HS-5 (cell line): ENCODE measurements at regions not wholly inside any gene's neighbourhood (a gene's known extent, or its start where the extent isn't known, plus 50 kb on each side); places are given as distances from the start of the nearest gene placed in this dataset.

Experiments
- DNase-seq: peaks from one replicate; pipeline ENCODE4 v3.0.0-alpha.2; 2012; ENCODE audit warnings: low read depth

- no peak for DNase-seq
These were observed 210.7 kb upstream of the DMRT1 start for GRCh38 chr9:630817-631216.

DNA sequence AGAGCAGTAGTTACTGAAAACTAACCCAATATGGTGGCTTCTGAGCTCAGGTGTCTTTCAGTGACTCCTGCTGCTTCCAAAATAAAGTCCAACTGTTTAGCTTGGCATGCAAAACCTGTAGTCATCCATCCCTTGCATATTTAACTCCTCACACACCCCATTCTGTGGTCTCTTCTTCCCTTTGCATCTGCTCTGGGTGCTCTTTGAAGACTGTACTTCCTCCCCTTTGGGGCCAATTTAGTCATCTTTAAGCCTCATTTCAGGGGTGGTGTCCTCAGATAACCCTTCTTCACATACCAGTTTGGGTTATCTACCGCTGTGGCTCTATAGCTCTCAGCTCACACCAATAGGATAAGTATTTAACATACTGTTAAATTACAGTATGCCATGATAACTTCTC, 209.9 kb upstream of the DMRT1 start:
- no peak for DNase-seq

GRCh38 chr9:633461-633860, 208.0 kb upstream of the DMRT1 start:
- no peak for DNase-seq

- DNase-seq: no peak
These were observed 204.4 kb upstream of the DMRT1 start for GRCh38 chr9:636931-637591.

- no peak for DNase-seq
These were observed 203.3 kb upstream of the DMRT1 start for GRCh38 chr9:638152-638551.

DNA sequence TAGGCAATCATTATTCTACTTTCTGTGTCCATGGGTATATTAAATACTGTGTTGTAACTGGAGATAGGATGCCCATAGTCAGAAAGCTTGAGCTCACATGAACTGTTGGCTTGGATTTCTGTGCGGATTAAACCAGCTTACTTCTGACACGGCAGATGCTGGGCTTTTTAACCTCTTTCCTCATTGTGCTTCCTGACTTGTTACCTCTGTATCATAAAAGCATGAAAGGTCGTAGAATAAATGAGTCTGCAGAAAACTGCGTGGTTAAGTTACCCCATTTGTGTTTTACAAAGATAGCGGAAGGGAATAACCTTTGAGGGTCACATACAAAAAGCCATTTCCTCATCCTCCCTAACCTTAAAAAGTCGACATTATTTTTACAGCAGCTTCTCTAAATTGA, 199.5 kb upstream of the DMRT1 start:
- DNase-seq: no peak

DNA sequence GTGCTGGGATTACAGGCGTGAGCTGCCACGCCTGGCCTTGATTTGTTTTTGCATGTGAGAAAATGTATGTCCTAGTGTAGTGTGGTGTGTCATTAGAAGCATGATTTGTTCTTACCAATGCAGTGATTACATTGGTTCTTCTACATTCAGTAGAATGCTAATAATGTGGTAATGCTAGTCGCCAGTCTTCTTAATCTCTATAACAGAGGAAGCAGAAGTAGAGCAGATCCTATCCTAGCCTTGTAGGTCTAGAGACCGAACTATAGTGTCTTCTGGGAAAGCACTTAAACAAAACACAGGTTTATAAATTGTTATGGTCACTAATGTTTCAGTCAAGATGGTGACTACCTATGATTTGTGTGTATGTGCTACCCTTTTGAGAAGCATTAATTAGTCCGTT, 197.5 kb upstream of the DMRT1 start:
- no peak for DNase-seq

- DNase-seq: no peak
These were observed 194.0 kb upstream of the DMRT1 start for GRCh38 chr9:647522-647921.

DNA sequence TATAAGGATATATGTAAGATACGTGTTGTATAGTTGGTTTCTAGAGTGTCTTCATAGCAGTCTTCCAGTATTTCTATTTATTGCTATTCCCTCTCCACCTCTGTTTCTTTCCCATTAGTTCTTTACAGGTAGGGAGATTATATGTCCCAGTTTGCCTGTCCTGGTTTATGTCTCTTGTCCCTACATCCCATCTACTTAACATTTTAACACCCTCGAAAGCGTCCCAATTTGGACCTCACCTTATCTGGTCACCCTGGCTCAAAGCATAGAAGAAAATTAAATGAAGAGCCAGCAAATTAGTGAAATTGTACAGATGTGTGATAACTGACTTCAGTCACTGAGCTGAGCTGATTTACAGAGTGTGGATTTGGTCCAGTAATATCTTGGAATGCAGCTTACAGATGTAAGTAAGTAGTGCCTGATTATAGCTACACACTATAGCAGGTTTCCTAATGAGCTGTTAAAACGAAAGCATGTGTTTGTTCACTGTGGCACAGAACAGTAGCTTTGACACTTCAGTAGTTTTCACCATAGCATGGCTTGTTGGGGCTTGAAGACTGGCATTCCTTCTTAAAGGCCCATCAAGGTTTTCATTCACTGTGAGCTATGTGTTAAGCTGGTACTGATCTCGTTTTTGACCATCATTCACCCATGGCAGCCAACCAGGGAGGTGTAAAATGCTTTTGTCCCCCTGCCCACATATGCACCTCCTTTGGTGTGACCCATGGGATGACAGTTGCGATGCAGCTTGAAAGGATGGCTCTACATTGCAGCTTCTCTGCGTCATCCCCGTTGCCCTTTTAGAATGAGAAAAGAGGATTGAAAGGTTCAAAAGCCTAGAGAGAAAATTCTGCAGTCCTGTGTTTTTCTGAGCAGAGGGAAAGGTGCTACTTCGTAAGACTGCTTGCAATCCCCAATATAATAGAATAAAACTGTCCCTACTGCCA, 192.1 kb upstream of the DMRT1 start:
- no peak for DNase-seq

DNA sequence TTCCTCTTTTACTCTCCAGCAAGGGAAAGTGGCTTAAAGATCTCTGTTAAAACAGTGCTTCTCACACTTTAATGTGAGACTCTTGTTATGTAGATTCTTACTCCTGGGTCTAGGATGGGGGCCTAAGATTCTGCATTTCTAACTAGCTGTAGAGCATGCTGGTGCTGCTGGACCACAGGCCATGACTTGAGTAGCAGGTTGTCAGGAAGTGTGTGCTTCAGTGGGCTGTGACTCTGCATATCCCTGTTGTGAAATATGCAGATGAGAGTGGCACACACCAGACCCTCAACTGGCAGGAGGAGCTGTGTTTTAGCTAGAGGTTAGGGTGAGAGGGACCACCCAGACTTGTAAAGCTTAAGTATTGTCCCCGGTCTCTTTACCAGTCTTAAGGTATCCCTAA, 191.1 kb upstream of the DMRT1 start:
- DNase-seq: no peak

- DNase-seq: no peak
These were observed 190.1 kb upstream of the DMRT1 start for GRCh38 chr9:651371-651770.

DNA sequence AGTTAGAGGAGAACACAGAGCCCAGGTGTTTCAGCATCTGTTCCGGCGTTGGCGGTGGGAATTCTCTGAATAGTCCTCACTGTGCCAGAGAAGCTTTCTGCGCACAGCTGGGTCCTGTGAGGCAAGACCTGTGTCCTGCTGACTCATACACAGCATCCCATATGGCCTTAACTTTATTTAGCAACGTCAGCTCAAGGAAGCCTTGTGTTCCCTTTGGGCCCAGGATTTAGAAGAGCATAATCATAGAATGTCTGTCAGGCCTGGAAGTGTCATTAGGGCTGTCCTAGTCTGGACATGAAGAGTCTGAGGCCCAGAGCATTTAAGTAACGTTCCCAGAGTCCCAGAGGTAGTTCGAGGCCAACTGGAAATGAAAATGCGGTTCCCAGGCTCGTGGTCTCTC, 188.6 kb upstream of the DMRT1 start:
- no peak for DNase-seq

DNA sequence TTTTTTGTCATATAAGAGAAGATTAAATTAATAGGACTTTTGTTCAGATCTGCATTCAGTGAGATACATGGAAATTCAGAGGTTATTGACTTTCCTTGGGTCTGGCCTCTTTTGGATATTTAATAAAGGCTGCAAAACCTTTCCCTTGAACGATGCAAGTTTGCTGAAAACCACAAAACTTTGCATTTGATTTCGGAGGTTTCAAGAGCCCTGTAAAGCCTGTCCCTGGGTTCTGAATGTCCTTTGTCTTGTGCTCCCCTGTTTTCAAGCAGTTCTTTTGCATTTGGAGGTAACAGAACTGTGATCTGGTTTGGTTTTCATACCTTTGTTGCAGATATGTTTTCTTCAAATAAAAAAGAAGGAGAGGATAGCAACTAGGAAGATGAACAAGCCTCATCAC, 188.1 kb upstream of the DMRT1 start:
- no peak for DNase-seq

- no peak for DNase-seq
These were observed 187.6 kb upstream of the DMRT1 start for GRCh38 chr9:653856-654387.

DNA sequence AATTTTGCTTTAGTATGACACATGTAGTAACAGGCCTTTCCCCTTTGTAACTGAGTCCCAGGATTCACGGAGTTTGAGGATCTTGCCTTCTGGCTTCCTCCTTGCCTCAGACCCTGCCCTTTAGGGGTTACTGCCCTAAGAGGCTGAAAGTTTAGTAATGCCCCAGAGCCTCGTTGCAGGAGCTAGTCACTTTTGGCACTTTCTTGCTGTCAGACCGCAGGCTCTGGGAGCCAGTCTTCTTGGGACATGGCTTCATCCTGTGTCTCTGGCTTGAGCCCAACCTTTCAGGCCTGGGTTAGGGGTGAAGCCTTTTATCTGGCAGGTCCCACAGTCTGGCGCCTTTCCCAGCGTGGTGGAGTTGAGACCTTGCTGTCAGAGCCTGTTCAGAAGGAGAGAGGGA, 185.6 kb upstream of the DMRT1 start:
- no peak for DNase-seq

- no peak for DNase-seq
These were observed 184.4 kb upstream of the DMRT1 start for GRCh38 chr9:656926-657568.

DNA sequence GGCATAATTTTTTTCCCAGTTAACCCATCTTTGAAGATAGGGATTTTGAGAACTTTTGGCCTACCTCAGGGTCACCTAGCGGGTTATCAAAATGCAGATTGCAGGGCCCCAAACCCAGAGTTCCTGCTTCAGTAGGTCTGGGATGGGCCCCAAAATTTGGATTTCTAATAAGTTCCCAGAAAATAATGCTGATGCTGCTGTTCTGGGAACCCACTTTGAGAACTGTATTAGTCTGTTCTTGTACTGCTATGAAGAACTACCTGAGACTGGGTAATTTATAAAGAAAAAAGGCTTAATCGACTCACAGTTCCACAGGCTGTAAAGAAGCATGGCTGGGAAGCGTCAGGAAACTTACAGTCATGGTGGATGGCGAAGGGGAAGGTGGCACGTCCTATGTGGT, 182.2 kb upstream of the DMRT1 start:
- no peak for DNase-seq

DNA sequence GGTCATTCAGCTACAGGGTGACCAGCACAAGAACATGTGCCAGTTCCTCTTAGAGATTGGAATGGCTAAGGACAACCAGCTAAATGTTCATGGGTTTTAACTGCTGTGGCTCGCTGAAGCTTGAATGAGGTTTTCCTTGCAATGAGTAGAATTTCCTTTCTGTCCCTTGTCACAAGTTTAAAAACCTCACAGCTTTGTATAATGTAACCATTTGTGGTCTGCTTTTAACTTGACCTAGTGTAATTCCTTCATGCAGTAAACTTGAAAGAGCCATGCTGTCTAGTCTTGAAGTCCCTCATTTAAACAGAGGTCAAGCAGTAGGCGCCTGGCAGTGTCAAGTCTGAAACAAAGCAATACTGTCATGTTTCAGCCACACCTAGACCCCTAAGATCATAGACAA, 181.3 kb upstream of the DMRT1 start:
- DNase-seq: no peak

DNA sequence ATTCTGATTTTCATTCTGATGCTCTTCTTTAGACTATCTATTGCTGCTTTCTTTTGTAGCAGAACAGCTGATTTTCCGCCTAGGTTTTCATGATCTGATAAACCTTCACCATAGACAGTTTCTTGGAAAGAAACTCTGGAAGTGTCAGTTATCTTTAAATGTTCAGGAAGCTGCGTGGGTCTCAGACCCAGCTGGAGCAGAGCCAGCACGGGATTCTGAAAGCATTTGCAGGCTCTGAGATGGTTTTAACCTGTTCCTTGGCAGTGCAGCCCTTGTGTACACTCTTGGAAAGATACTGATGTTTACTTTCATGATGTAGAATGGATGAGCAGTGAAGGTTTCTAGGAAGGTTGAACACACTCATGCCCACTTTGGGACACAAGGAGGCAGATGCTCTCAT, 178.0 kb upstream of the DMRT1 start:
- DNase-seq: no peak

GRCh38 chr9:665296-665695, 176.2 kb upstream of the DMRT1 start:
- DNase-seq: no peak

DNA sequence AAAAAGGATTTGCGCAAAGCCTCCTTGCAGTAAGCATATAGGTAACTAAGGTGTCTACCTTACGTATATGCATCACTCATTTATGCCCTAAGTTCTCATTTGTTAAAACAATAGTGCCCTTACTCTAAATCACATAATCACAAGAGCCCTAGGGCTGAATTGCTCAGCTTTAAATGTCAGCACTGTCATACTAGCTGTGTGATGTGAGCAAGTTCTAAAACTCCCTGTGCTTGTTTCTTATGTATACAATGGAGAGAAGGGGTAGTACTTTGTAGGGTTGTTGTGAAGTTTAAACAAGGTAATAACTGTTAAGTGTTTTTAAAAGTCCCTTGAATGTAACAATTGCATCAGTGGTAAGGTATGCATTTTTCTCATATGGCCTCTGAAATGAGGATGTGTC, 169.5 kb upstream of the DMRT1 start:
- DNase-seq: no peak

- no peak for DNase-seq
These were observed 168.6 kb upstream of the DMRT1 start for GRCh38 chr9:672851-673250.
